CD14-positive monocyte (primary cell): ENCODE measurements at regions not wholly inside any gene's neighbourhood (a gene's known extent, or its start where the extent isn't known, plus 50 kb on each side); places are given as distances from the start of the nearest gene placed in this dataset.

ENCODE experiments used
- DNase-seq, 3 donors: peaks; one replicate each; pipeline ENCODE4 v3.0.0-alpha.2; 2011 to 2022
- H2AFZ ChIP-seq: 2 replicates; pipeline ENCODE4 v1.6.0; 2012; ENCODE audit warnings: mild to moderate bottlenecking, low read depth, low read length, inconsistent platforms; ENCODE audit not compliant: insufficient read depth, poor library complexity, severe bottlenecking
- H3K27ac ChIP-seq, 2 donors: 1 replicate in 1 of 2; 2 replicates in 1 of 2; pipeline ENCODE4 v1.5.1; 2012 to 2013; ENCODE audit warnings: low read length in 2 of 2, control low read depth in 1 of 2, inconsistent platforms in 1 of 2, low read depth in 1 of 2, mild to moderate bottlenecking in 1 of 2
- H3K27me3 ChIP-seq, 2 donors: one replicate each; pipeline versions ENCODE4 v1.6.0 to v1.6.1; 2011 to 2013; ENCODE audit warnings: low read length in 2 of 2; ENCODE audit not compliant: control insufficient read depth in 2 of 2, insufficient read depth in 2 of 2
- H3K36me3 ChIP-seq, 2 donors: replicated peaks in 1 of 2; 1 replicate in 1 of 2; 2 replicates in 1 of 2; pipeline versions ENCODE4 v1.5.1 to v1.6.1; 2012 to 2013; ENCODE audit warnings: low read length in 2 of 2, control low read depth in 1 of 2, inconsistent platforms in 1 of 2, mild to moderate bottlenecking in 1 of 2; ENCODE audit not compliant: insufficient read depth in 2 of 2, control insufficient read depth in 1 of 2
- H3K4me1 ChIP-seq, 2 donors: 1 replicate in 1 of 2; 2 replicates in 1 of 2; pipeline versions ENCODE4 v1.5.1 to v1.6.1; 2012 to 2013; ENCODE audit warnings: low read length in 2 of 2, control low read depth in 1 of 2, inconsistent platforms in 1 of 2, mild to moderate bottlenecking in 1 of 2, moderate library complexity in 1 of 2; ENCODE audit not compliant: insufficient read depth in 2 of 2, control insufficient read depth in 1 of 2
- H3K4me2 ChIP-seq: replicated peaks from 2 replicates; pipeline ENCODE3; 2012; ENCODE audit warnings: low read length, moderate library complexity, mild to moderate bottlenecking; ENCODE audit not compliant: poor library complexity, severe bottlenecking; ENCODE audit errors: extremely low read depth
- H3K4me3 ChIP-seq, 3 experiments: fragments of 200-600 bp in 1 of 3; sonication (generic) in 1 of 3; replicated peaks in 1 of 3; 1 replicate in 2 of 3; 2 replicates in 1 of 3; pipeline ENCODE4 v1.5.1; 2011 to 2013; ENCODE audit warnings: low read length in 3 of 3, mild to moderate bottlenecking in 3 of 3, control low read depth in 2 of 3, low read depth in 2 of 3, inconsistent platforms in 1 of 3, moderate library complexity in 1 of 3
- H3K79me2 ChIP-seq: 2 replicates; pipeline ENCODE4 v1.6.0; 2012; ENCODE audit warnings: mild to moderate bottlenecking, control low read depth, inconsistent platforms, low read length, moderate library complexity; ENCODE audit not compliant: insufficient read depth
- H3K9ac ChIP-seq: 2 replicates; pipeline ENCODE4 v1.6.0; 2017; ENCODE audit warnings: low read length, mild to moderate bottlenecking; ENCODE audit not compliant: insufficient read depth, poor library complexity, severe bottlenecking
- H3K9me3 ChIP-seq, 2 donors: replicated peaks in 1 of 2; 1 replicate in 1 of 2; 2 replicates in 1 of 2; pipeline versions ENCODE4 v1.5.1 to v1.6.1; 2012 to 2013; ENCODE audit warnings: low read length in 2 of 2, control low read depth in 1 of 2; ENCODE audit not compliant: control insufficient read depth in 1 of 2, insufficient read depth in 1 of 2
- H4K20me1 ChIP-seq: 2 replicates; pipeline ENCODE4 v1.6.0; 2012; ENCODE audit warnings: mild to moderate bottlenecking, low read length, control low read depth, moderate library complexity; ENCODE audit not compliant: insufficient read depth
- H3K27ac Mint-ChIP-seq, 7 donors: one replicate each; pipeline ENCODE4 v1.8.0; 2020; ENCODE audit warnings: mild to moderate bottlenecking in 7 of 7, mixed read lengths in 7 of 7, moderate library complexity in 6 of 7, inconsistent platforms in 2 of 7
- H3K27me3 Mint-ChIP-seq, 3 donors: one replicate each; pipeline ENCODE4 v1.8.0; 2021 to 2022; ENCODE audit warnings: low read depth in 3 of 3, mild to moderate bottlenecking in 3 of 3, mixed read lengths in 3 of 3, moderate library complexity in 3 of 3, inconsistent platforms in 1 of 3
- H3K36me3 Mint-ChIP-seq, 2 donors: one replicate each; pipeline ENCODE4 v1.8.0; 2020; ENCODE audit warnings: mixed read lengths in 2 of 2, inconsistent platforms in 1 of 2, mild to moderate bottlenecking in 1 of 2
- H3K4me1 Mint-ChIP-seq: one replicate; pipeline ENCODE4 v1.8.0; 2020; ENCODE audit warnings: mild to moderate bottlenecking, mixed read lengths
- H3K4me3 Mint-ChIP-seq, 2 donors: one replicate each; pipeline ENCODE4 v1.8.0; 2020; ENCODE audit warnings: mild to moderate bottlenecking in 2 of 2, mixed read lengths in 2 of 2, moderate library complexity in 1 of 2
- H3K9me3 Mint-ChIP-seq, 7 donors: one replicate each; pipeline ENCODE4 v1.8.0; 2020 to 2022; ENCODE audit warnings: mixed read lengths in 7 of 7, mild to moderate bottlenecking in 6 of 7, moderate library complexity in 6 of 7, inconsistent platforms in 2 of 7
- CTCF ChIP-seq: fragments of 200-600 bp; IDR thresholded peaks from one replicate; pipeline ENCODE4 v1.8.0; 2022; ENCODE audit warnings: antibody characterized with exemption, mild to moderate bottlenecking
- WGBS: methylation state at CpG from one replicate; pipeline ENCODE4 v1.1.5; 2013; ENCODE audit warnings: missing lambda C conversion rate; ENCODE audit not compliant: insufficient coverage; 5-methylcytosine and 5-hydroxymethylcytosine counted together
- intact Hi-C, 2 donors: fragments of 100-400 bp; cut with micrococcal nuclease; formaldehyde crosslinking; loops; one replicate each; pipeline versions ENCODE4 v1.15.0 to v1.15.1; 2023

GRCh38 chr12:125299840-125300239, 234.6 kb downstream of the AACS start:
- H3K9ac ChIP-seq, result no peak overlapping the region
- no peak overlapping the region for H2AFZ ChIP-seq
- no peaks in the 10 kb centered on the region for H4K20me1 ChIP-seq
- Mint-ChIP-seq H3K27ac (no peak overlapping the region), H3K9me3 (peaks cover 0 to 3% (median 0%) of the 10 kb centered on the region in 7 donors), H3K4me1 (no peaks in the 10 kb centered on the region), H3K4me3 (no peak overlapping the region), H3K27me3 (peaks cover 6 to 18% (median 11%) of the 10 kb centered on the region in 3 donors), H3K36me3 (no peaks in the 10 kb centered on the region)
- H3K9me3 ChIP-seq, result no peaks in the 10 kb centered on the region
- intact Hi-C loops, result no loop called here
- H3K79me2 ChIP-seq, result no peaks in the 10 kb centered on the region
- TF ChIP-seq CTCF, result no peak
- H3K27me3 ChIP-seq, result no peaks in the 10 kb centered on the region
- no peak for DNase-seq
- 100% methylated on average over 1 of the region's 9 CpGs for WGBS
- no peak overlapping the region for H3K4me3 ChIP-seq
- no peak overlapping the region for H3K4me2 ChIP-seq
- H3K4me1 ChIP-seq, result no peaks in the 10 kb centered on the region
- H3K27ac ChIP-seq, result no peak overlapping the region
- H3K36me3 ChIP-seq, result no peaks in the 10 kb centered on the region

- 76% methylated on average over 3 of the region's 3 CpGs for WGBS
- intact Hi-C loops, result no loop called here
- Histone ChIP-seq H3K4me2 (no peak overlapping the region), H3K79me2 (no peaks in the 10 kb centered on the region), H3K4me3 (no peak overlapping the region), H4K20me1 (no peaks in the 10 kb centered on the region), H3K9ac (no peak overlapping the region), H3K27me3 (no peaks in the 10 kb centered on the region), H2AFZ (no peak overlapping the region), H3K36me3 (no peaks in the 10 kb centered on the region), H3K27ac (no peak overlapping the region), H3K4me1 (no peaks in the 10 kb centered on the region), H3K9me3 (no peaks in the 10 kb centered on the region)
- DNase-seq, result no peak
- Mint-ChIP-seq H3K27me3 (peaks cover 5 to 14% (median 11%) of the 10 kb centered on the region in 3 donors), H3K4me1 (no peaks in the 10 kb centered on the region), H3K27ac (no peak overlapping the region), H3K36me3 (no peaks in the 10 kb centered on the region), H3K4me3 (no peak overlapping the region), H3K9me3 (peaks cover 0 to 3% (median 0%) of the 10 kb centered on the region in 7 donors)
- no peak for TF ChIP-seq CTCF
These were observed 235.0 kb downstream of the AACS start for GRCh38 chr12:125300249-125300648.
